ENCODE measurements at regions not wholly inside any gene's neighbourhood (a gene's known extent, or its start where the extent isn't known, plus 50 kb on each side); places are given as distances from the start of the nearest gene placed in this dataset.

DNA sequence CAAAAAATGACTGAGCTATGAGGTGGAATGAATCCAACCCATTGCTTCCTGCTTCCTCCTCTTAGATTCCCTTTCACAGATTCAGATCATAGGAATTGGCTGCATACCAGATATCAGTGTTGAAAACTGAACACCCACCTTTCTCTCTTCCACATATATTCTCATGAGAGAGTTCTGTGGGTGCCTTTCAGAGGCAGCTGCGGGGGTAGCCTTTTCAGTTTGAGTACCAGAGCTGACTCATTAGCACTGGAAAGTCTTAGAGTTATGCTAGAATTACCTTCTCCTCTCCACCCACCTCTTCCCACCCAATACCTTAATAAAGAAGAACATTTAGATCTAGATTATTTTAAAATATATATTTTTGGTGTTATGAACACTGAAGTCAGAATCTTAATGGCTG is 495.4 kb upstream of the SEL1L start:
- ATAC-seq = no peak
- H3K9me2 ChIP-seq (ENCODE audit: insufficient read depth) = no peaks in the 10 kb centered on the region
- no peaks in the 10 kb centered on the region for H3K4me1 ChIP-seq (ENCODE audit: insufficient read depth)
- Mint-ChIP-seq H3K27me3 (ENCODE audit: insufficient read depth, low read depth, poor library complexity) (peaks cover 4% of the 10 kb centered on the region), H3K9me3 (peaks cover 89% of the 10 kb centered on the region), H3K4me3 (no peak overlapping the region), H3K4me1 (no peaks in the 10 kb centered on the region), H3K27ac (no peak overlapping the region), H3K36me3 (ENCODE audit: low read depth) (peaks cover 48% of the 10 kb centered on the region)
- no peaks in the 10 kb centered on the region for H3K36me3 ChIP-seq (ENCODE audit: insufficient read depth)
- H3K4me3 ChIP-seq = no peak overlapping the region
- no peak overlapping the region for H3K27ac ChIP-seq (ENCODE audit: low read depth)
- no peaks in the 10 kb centered on the region for H4K20me1 ChIP-seq (replicated peaks; ENCODE audit: insufficient read depth)
- no peaks in the 10 kb centered on the region for H3F3A ChIP-seq (replicated peaks; ENCODE audit: low read depth)
- DNase-seq (ENCODE audit: low spot score) = no peak
- H3K27me3 ChIP-seq (ENCODE audit: insufficient read depth) = no peaks in the 10 kb centered on the region
- no peak overlapping the region for H2AFZ ChIP-seq
- no peak for TF ChIP-seq ZNF331 (CRISPR knock-in tag; IDR thresholded peaks at IDR 0.05; ENCODE audit: low read depth)
- TF ChIP-seq REST (IDR thresholded peaks at IDR 0.05; ENCODE audit: unreplicated experiment) = no peak
- TF ChIP-seq, protein P1, sequence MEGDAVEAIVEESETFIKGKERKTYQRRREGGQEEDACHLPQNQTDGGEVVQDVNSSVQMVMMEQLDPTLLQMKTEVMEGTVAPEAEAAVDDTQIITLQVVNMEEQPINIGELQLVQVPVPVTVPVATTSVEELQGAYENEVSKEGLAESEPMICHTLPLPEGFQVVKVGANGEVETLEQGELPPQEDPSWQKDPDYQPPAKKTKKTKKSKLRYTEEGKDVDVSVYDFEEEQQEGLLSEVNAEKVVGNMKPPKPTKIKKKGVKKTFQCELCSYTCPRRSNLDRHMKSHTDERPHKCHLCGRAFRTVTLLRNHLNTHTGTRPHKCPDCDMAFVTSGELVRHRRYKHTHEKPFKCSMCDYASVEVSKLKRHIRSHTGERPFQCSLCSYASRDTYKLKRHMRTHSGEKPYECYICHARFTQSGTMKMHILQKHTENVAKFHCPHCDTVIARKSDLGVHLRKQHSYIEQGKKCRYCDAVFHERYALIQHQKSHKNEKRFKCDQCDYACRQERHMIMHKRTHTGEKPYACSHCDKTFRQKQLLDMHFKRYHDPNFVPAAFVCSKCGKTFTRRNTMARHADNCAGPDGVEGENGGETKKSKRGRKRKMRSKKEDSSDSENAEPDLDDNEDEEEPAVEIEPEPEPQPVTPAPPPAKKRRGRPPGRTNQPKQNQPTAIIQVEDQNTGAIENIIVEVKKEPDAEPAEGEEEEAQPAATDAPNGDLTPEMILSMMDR (conservative IDR thresholded peaks at IDR 0.05; ENCODE audit: low read depth in 2 of 2) = no peak
- TF ChIP-seq STAT1 (IDR thresholded peaks at IDR 0.05; ENCODE audit: unreplicated experiment) = no peak
- no peak for TF ChIP-seq EZH2phosphoT487 (IDR thresholded peaks at IDR 0.05; ENCODE audit: unreplicated experiment)
- TF ChIP-seq ZNF114 (CRISPR knock-in tag; IDR thresholded peaks at IDR 0.05) = no peak
- no peak for TF ChIP-seq JUNB (IDR thresholded peaks at IDR 0.05; ENCODE audit: unreplicated experiment)
- no peak for TF ChIP-seq CREB1 (CRISPR knock-in tag; IDR thresholded peaks at IDR 0.05; ENCODE audit: low read depth)
- TF ChIP-seq EZH2 (IDR thresholded peaks at IDR 0.05; ENCODE audit: low read depth, unreplicated experiment) = no peak
- TF ChIP-seq, protein P2, sequence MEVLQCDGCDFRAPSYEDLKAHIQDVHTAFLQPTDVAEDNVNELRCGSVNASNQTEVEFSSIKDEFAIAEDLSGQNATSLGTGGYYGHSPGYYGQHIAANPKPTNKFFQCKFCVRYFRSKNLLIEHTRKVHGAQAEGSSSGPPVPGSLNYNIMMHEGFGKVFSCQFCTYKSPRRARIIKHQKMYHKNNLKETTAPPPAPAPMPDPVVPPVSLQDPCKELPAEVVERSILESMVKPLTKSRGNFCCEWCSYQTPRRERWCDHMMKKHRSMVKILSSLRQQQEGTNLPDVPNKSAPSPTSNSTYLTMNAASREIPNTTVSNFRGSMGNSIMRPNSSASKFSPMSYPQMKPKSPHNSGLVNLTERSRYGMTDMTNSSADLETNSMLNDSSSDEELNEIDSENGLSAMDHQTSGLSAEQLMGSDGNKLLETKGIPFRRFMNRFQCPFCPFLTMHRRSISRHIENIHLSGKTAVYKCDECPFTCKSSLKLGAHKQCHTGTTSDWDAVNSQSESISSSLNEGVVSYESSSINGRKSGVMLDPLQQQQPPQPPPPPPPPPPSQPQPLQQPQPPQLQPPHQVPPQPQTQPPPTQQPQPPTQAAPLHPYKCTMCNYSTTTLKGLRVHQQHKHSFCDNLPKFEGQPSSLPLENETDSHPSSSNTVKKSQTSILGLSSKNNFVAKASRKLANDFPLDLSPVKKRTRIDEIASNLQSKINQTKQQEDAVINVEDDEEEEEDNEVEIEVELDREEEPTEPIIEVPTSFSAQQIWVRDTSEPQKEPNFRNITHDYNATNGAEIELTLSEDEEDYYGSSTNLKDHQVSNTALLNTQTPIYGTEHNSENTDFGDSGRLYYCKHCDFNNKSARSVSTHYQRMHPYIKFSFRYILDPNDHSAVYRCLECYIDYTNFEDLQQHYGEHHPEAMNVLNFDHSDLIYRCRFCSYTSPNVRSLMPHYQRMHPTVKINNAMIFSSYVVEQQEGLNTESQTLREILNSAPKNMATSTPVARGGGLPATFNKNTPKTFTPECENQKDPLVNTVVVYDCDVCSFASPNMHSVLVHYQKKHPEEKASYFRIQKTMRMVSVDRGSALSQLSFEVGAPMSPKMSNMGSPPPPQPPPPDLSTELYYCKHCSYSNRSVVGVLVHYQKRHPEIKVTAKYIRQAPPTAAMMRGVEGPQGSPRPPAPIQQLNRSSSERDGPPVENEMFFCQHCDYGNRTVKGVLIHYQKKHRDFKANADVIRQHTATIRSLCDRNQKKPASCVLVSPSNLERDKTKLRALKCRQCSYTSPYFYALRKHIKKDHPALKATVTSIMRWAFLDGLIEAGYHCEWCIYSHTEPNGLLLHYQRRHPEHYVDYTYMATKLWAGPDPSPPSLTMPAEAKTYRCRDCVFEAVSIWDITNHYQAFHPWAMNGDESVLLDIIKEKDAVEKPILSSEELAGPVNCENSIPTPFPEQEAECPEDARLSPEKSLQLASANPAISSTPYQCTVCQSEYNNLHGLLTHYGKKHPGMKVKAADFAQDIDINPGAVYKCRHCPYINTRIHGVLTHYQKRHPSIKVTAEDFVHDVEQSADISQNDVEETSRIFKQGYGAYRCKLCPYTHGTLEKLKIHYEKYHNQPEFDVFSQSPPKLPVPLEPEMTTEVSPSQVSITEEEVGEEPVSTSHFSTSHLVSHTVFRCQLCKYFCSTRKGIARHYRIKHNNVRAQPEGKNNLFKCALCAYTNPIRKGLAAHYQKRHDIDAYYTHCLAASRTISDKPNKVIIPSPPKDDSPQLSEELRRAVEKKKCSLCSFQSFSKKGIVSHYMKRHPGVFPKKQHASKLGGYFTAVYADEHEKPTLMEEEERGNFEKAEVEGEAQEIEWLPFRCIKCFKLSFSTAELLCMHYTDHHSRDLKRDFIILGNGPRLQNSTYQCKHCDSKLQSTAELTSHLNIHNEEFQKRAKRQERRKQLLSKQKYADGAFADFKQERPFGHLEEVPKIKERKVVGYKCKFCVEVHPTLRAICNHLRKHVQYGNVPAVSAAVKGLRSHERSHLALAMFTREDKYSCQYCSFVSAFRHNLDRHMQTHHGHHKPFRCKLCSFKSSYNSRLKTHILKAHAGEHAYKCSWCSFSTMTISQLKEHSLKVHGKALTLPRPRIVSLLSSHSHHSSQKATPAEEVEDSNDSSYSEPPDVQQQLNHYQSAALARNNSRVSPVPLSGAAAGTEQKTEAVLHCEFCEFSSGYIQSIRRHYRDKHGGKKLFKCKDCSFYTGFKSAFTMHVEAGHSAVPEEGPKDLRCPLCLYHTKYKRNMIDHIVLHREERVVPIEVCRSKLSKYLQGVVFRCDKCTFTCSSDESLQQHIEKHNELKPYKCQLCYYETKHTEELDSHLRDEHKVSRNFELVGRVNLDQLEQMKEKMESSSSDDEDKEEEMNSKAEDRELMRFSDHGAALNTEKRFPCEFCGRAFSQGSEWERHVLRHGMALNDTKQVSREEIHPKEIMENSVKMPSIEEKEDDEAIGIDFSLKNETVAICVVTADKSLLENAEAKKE (CRISPR knock-in tag; IDR thresholded peaks at IDR 0.05) = no peak
- TF ChIP-seq NANOG (IDR thresholded peaks at IDR 0.05; ENCODE audit: borderline replicate concordance) = no peak
- TF ChIP-seq ETS1 (IDR thresholded peaks at IDR 0.05) = no peak
- no peak for TF ChIP-seq POLR2AphosphoS5 (IDR thresholded peaks at IDR 0.05; ENCODE audit: low read depth)
- no peaks in the 10 kb centered on the region for H3K79me2 ChIP-seq (replicated peaks; ENCODE audit: insufficient read depth)
- H3K4me2 ChIP-seq = no peak overlapping the region

Measured in GM23338 (cell line).